HUES48 (cell line): ENCODE measurements at regions not wholly inside any gene's neighbourhood (a gene's known extent, or its start where the extent isn't known, plus 50 kb on each side); places are given as distances from the start of the nearest gene placed in this dataset.

ENCODE experiments used
- H3K27ac ChIP-seq: one replicate; pipeline ENCODE4 v1.7.0; 2013; ENCODE audit warnings: low read depth, low read length, inconsistent platforms
- H3K27me3 ChIP-seq: 2 replicates; pipeline ENCODE4 v1.6.1; 2013; ENCODE audit warnings: mild to moderate bottlenecking, low read length; ENCODE audit not compliant: control insufficient read depth, insufficient read depth
- H3K36me3 ChIP-seq: 2 replicates; pipeline ENCODE4 v1.6.1; 2013; ENCODE audit warnings: low read length; ENCODE audit not compliant: control insufficient read depth, insufficient read depth
- H3K4me1 ChIP-seq: 2 replicates; pipeline ENCODE4 v1.6.1; 2013; ENCODE audit warnings: mild to moderate bottlenecking, low read length; ENCODE audit not compliant: control insufficient read depth, insufficient read depth
- H3K4me3 ChIP-seq: 2 replicates; pipeline ENCODE4 v1.5.1; 2013; ENCODE audit warnings: mild to moderate bottlenecking, low read depth, low read length
- H3K9ac ChIP-seq: 2 replicates; pipeline ENCODE4 v1.6.1; 2013; ENCODE audit warnings: mild to moderate bottlenecking, low read depth, low read length, moderate library complexity
- H3K9me3 ChIP-seq: 2 replicates; pipeline ENCODE4 v1.6.1; 2013; ENCODE audit warnings: low read length; ENCODE audit not compliant: control insufficient read depth, insufficient read depth

- no peaks in the 10 kb centered on the region for H3K27me3 ChIP-seq
These were observed 338.8 kb downstream of the NNT start for GRCh38 chr5:43941806-43942205.

GRCh38 chr5:43940562-43940961, 337.6 kb downstream of the NNT start:
- Histone ChIP-seq H3K4me1 (no peaks in the 10 kb centered on the region), H3K36me3 (no peaks in the 10 kb centered on the region), H3K9ac (no peak overlapping the region), H3K4me3 (no peak overlapping the region), H3K27me3 (no peaks in the 10 kb centered on the region), H3K27ac (no peak overlapping the region), H3K9me3 (peaks cover 11% of the 10 kb centered on the region; the same call in 1 of the 2 replicates)

More at GRCh38 chr5:43941806-43942205, 338.8 kb downstream of the NNT start:
- peaks cover 19% of the 10 kb centered on the region; the same call in 1 of the 2 replicates for H3K9me3 ChIP-seq
- no peak overlapping the region for H3K27ac ChIP-seq
- no peak overlapping the region for H3K4me3 ChIP-seq
- H3K9ac ChIP-seq, result no peak overlapping the region
- H3K4me1 ChIP-seq, result no peaks in the 10 kb centered on the region
- H3K36me3 ChIP-seq, result no peaks in the 10 kb centered on the region

GRCh38 chr5:43926923-43927322, 323.9 kb downstream of the NNT start:
- Histone ChIP-seq H3K9me3 (no peaks in the 10 kb centered on the region), H3K27ac (peak overlapping the region; percentile 48), H3K4me1 (0 out of 2 replicates have a peak, but pooled peaks cover 5% of the 10 kb centered on the region), H3K4me3 (no peak overlapping the region), H3K36me3 (no peaks in the 10 kb centered on the region), H3K27me3 (no peaks in the 10 kb centered on the region), H3K9ac (no peak overlapping the region)

GRCh38 chr5:43920422-43920821, 317.4 kb downstream of the NNT start:
- no peaks in the 10 kb centered on the region for H3K4me1 ChIP-seq
- no peaks in the 10 kb centered on the region for H3K9me3 ChIP-seq
- H3K4me3 ChIP-seq, result no peak overlapping the region
- H3K27ac ChIP-seq, result no peak overlapping the region
- no peaks in the 10 kb centered on the region for H3K36me3 ChIP-seq
- H3K9ac ChIP-seq, result no peak overlapping the region
- no peaks in the 10 kb centered on the region for H3K27me3 ChIP-seq

- no peak overlapping the region for H3K9ac ChIP-seq
- no peaks in the 10 kb centered on the region for H3K9me3 ChIP-seq
- H3K27me3 ChIP-seq, result no peaks in the 10 kb centered on the region
- H3K4me1 ChIP-seq, result no peaks in the 10 kb centered on the region
- no peaks in the 10 kb centered on the region for H3K36me3 ChIP-seq
- H3K4me3 ChIP-seq, result no peak overlapping the region
- no peak overlapping the region for H3K27ac ChIP-seq
These were observed 314.9 kb downstream of the NNT start for GRCh38 chr5:43917925-43918324.

GRCh38 chr5:43903129-43903528, 300.1 kb downstream of the NNT start:
- Histone ChIP-seq H3K4me1 (no peaks in the 10 kb centered on the region; the same call in 1 of the 2 replicates), H3K27ac (no peak overlapping the region), H3K9me3 (no peaks in the 10 kb centered on the region; the same call in 1 of the 2 replicates), H3K9ac (no peak overlapping the region), H3K27me3 (no peaks in the 10 kb centered on the region), H3K4me3 (no peak overlapping the region), H3K36me3 (no peaks in the 10 kb centered on the region)

- H3K9ac ChIP-seq, result no peak overlapping the region
- no peak overlapping the region for H3K4me3 ChIP-seq
- H3K9me3 ChIP-seq, result no peaks in the 10 kb centered on the region
- no peaks in the 10 kb centered on the region for H3K27me3 ChIP-seq
- no peak overlapping the region for H3K27ac ChIP-seq
- no peaks in the 10 kb centered on the region for H3K4me1 ChIP-seq
- H3K36me3 ChIP-seq, result no peaks in the 10 kb centered on the region
These were observed 298.0 kb downstream of the NNT start for GRCh38 chr5:43900974-43901373.

GRCh38 chr5:43895876-43896275, 292.9 kb downstream of the NNT start:
- H3K36me3 ChIP-seq, result no peaks in the 10 kb centered on the region
- no peak overlapping the region for H3K9ac ChIP-seq
- no peaks in the 10 kb centered on the region for H3K9me3 ChIP-seq
- H3K4me1 ChIP-seq, result no peaks in the 10 kb centered on the region
- H3K27me3 ChIP-seq, result no peaks in the 10 kb centered on the region
- no peak overlapping the region for H3K27ac ChIP-seq
- H3K4me3 ChIP-seq, result no peak overlapping the region

- H3K9me3 ChIP-seq, result no peaks in the 10 kb centered on the region
- H3K4me3 ChIP-seq, result no peak overlapping the region
- H3K9ac ChIP-seq, result no peak overlapping the region
- H3K27ac ChIP-seq, result no peak overlapping the region
- no peaks in the 10 kb centered on the region for H3K4me1 ChIP-seq
- no peaks in the 10 kb centered on the region for H3K36me3 ChIP-seq
- H3K27me3 ChIP-seq, result no peaks in the 10 kb centered on the region
These were observed 291.1 kb downstream of the NNT start for GRCh38 chr5:43893951-43894684.

GRCh38 chr5:43891112-43891511, 288.1 kb downstream of the NNT start:
- Histone ChIP-seq H3K27ac (no peak overlapping the region), H3K27me3 (no peaks in the 10 kb centered on the region), H3K36me3 (no peaks in the 10 kb centered on the region), H3K4me3 (no peak overlapping the region), H3K4me1 (no peaks in the 10 kb centered on the region), H3K9ac (no peak overlapping the region), H3K9me3 (0 out of 2 replicates have a peak, but pooled peaks cover 2% of the 10 kb centered on the region)

- Histone ChIP-seq H3K9ac (no peak overlapping the region), H3K9me3 (0 out of 2 replicates have a peak, but pooled peaks cover 2% of the 10 kb centered on the region), H3K4me3 (no peak overlapping the region), H3K27me3 (no peaks in the 10 kb centered on the region), H3K27ac (no peak overlapping the region), H3K36me3 (no peaks in the 10 kb centered on the region), H3K4me1 (no peaks in the 10 kb centered on the region)
These were observed 286.3 kb downstream of the NNT start for GRCh38 chr5:43889233-43889632.
